GM12878 (cell line): ENCODE measurements at regions not wholly inside any gene's neighbourhood (a gene's known extent, or its start where the extent isn't known, plus 50 kb on each side); places are given as distances from the start of the nearest gene placed in this dataset.

ENCODE experiments used
- ATAC-seq: fragments of 200-7000 bp; cut with Tn5 transposase; 3 replicates; pipeline ENCODE4 v1.9.1; 2020; ENCODE audit warnings: mild to moderate bottlenecking, moderate library complexity
- BruUV-seq: library from RNA; stranded (reverse); fragments of 400-500 nt; replicated peaks from 2 replicates; lab custom pipeline; 2021; lab: Mats Ljungman, UMichigan
- CTCF ChIA-PET: fragments of 300-600 bp; sonication (Branson Sonifier 250); formaldehyde crosslinking; extraction: SDS; loops from one replicate; lab custom pipeline; 2021; ENCODE audit warnings: inconsistent platforms; lab: Yijun Ruan, JAX
- POLR2A ChIA-PET: fragments of 350-600 bp; formaldehyde crosslinking; extraction: SDS; loops from one replicate; lab custom pipeline; 2021; ENCODE audit warnings: inconsistent platforms; lab: Charles Lee
- RAD21 ChIA-PET: fragments of 300-600 bp; sonication (Branson Sonifier 250); formaldehyde crosslinking; loops from one replicate; lab custom pipeline; 2023; ENCODE audit warnings: antibody characterized with exemption; ENCODE audit not compliant: unreplicated experiment; lab: Charles Lee
- SMC1A ChIA-PET: fragments of 300-600 bp; sonication (Branson Sonifier 250); formaldehyde crosslinking; loops from one replicate; lab custom pipeline; 2023; ENCODE audit not compliant: unreplicated experiment, uncharacterized antibody; lab: Charles Lee
- DNase-seq: peaks from one replicate; pipeline ENCODE4 v3.0.0-alpha.2; 2011; ENCODE audit warnings: low read depth, low spot score
- FAIRE-seq: peaks from 3 replicates; lab custom pipeline; 2011; peaks lifted over from hg19 to GRCh38; lab: Jason Lieb, UNC
- H2AFZ ChIP-seq: 2 replicates; pipeline ENCODE4 v1.6.0; 2011; ENCODE audit warnings: low read depth, low read length, control low read depth; ENCODE audit not compliant: control insufficient read depth
- H3K27ac ChIP-seq: 2 replicates; pipeline ENCODE4 v1.5.1; 2011; ENCODE audit warnings: control low read depth; ENCODE audit not compliant: control insufficient read depth, insufficient read depth
- H3K27me3 ChIP-seq, 2 experiments: replicated peaks in 1 of 2; 2 replicates each; pipeline versions ENCODE4 v1.6.0 to v1.6.1; 2011; ENCODE audit warnings: low read length in 1 of 2; ENCODE audit not compliant: control insufficient read depth in 2 of 2, insufficient read depth in 2 of 2
- H3K36me3 ChIP-seq, 2 experiments: 2 replicates each; pipeline ENCODE4 v1.5.1; 2011; ENCODE audit warnings: low read length in 1 of 2; ENCODE audit not compliant: control insufficient read depth in 2 of 2, insufficient read depth in 2 of 2
- H3K4me1 ChIP-seq: 2 replicates; pipeline ENCODE4 v1.6.1; 2011; ENCODE audit warnings: mild to moderate bottlenecking, low read length, moderate library complexity, mixed read lengths; ENCODE audit not compliant: control insufficient read depth, insufficient read depth
- H3K4me2 ChIP-seq: 2 replicates; pipeline ENCODE4 v1.6.0; 2011; ENCODE audit warnings: control low read depth; ENCODE audit not compliant: control insufficient read depth, insufficient read depth
- H3K4me3 ChIP-seq: fragments of 200-600 bp; sonication (generic); 2 replicates; pipeline ENCODE4 v1.5.1; 2016
- H3K79me2 ChIP-seq: 2 replicates; pipeline ENCODE4 v1.6.0; 2011; ENCODE audit warnings: low read length; ENCODE audit not compliant: control insufficient read depth, insufficient read depth
- H3K9ac ChIP-seq: 2 replicates; pipeline ENCODE4 v1.8.0; 2011; ENCODE audit warnings: low read length, control low read depth, mixed read lengths; ENCODE audit not compliant: control insufficient read depth, insufficient read depth
- H3K9me3 ChIP-seq: replicated peaks from 3 replicates; pipeline ENCODE4 v1.5.1; 2011; ENCODE audit warnings: mild to moderate bottlenecking, low read length; ENCODE audit not compliant: control insufficient read depth, insufficient read depth
- H4K20me1 ChIP-seq: 2 replicates; pipeline ENCODE4 v1.6.0; 2011; ENCODE audit not compliant: control insufficient read depth, insufficient read depth
- ESRRA ChIP-seq: IDR thresholded peaks from 2 replicates; pipeline ENCODE4 v1.6.1; 2012; ENCODE audit warnings: mild to moderate bottlenecking, low read length, improper control_type of control experiment
- NFYB ChIP-seq: IDR thresholded peaks from 2 replicates; pipeline ENCODE4 v1.6.1; 2011; ENCODE audit warnings: low read depth, mild to moderate bottlenecking, low read length, improper control_type of control experiment, moderate library complexity; ENCODE audit not compliant: insufficient read depth
- WRNIP1 ChIP-seq: IDR thresholded peaks from 2 replicates; pipeline ENCODE4 v1.6.1; 2011; ENCODE audit warnings: low read depth, low read length, improper control_type of control experiment, borderline replicate concordance
- WGBS: methylation state at CpG from one replicate; pipeline ENCODE4 v1.1.6; 2016; ENCODE audit warnings: low lambda C conversion rate; ENCODE audit not compliant: insufficient replicate concordance, insufficient coverage; ENCODE audit errors: missing lambda C conversion rate; 5-methylcytosine and 5-hydroxymethylcytosine counted together
- in situ Hi-C: fragments of 300-500 bp; cut with MboI; formaldehyde crosslinking; loops from 9 replicates; pipeline ENCODE4 v1.14.3; 2018; ENCODE audit warnings: mixed read lengths
- intact Hi-C: fragments of 100-400 bp; cut with micrococcal nuclease; formaldehyde crosslinking; loops from one replicate; pipeline ENCODE4 v1.14.2; 2022; ENCODE audit not compliant: unreplicated experiment
- TF ChIP-seq, protein P1 (sequence below): IDR thresholded peaks from 2 replicates; pipeline ENCODE4 v1.6.1; 2012; ENCODE audit warnings: low read depth, low read length, improper control_type of control experiment

GRCh38 chr4:36614011-36614410 lies 332.6 kb downstream of the DTHD1 start:
- no peak for FAIRE-seq
- peaks cover 1% of the 10 kb centered on the region; the same call in 2 of the 3 replicates for H3K9me3 ChIP-seq
- no peak overlapping the region for H3K9ac ChIP-seq
- ChIA-PET CTCF (no interaction called here), POLR2A (no interaction called here), RAD21 (no interaction called here), SMC1A (no interaction called here)
- H3K27ac ChIP-seq, result no peak overlapping the region
- H3K79me2 ChIP-seq, result no peaks in the 10 kb centered on the region
- no peak for ATAC-seq
- H3K36me3 ChIP-seq, result no peaks in the 10 kb centered on the region
- H3K27me3 ChIP-seq, result no peaks in the 10 kb centered on the region
- no peaks in the 10 kb centered on the region for H3K4me1 ChIP-seq
- no peak overlapping the region for H3K4me2 ChIP-seq
- intact Hi-C loops (no loop called here), in situ Hi-C loops (no loop called here)
- H3K4me3 ChIP-seq, result no peak overlapping the region
- BruUV-seq, result no TSS peak
- WGBS, result 71% methylated on average over 3 of the region's 3 CpGs
- no peak overlapping the region for H2AFZ ChIP-seq
- H4K20me1 ChIP-seq, result no peaks in the 10 kb centered on the region
- no peak for TF ChIP-seq ESRRA
- DNase-seq, result no peak

- H3K27ac ChIP-seq, result no peak overlapping the region
- no peak overlapping the region for H2AFZ ChIP-seq
- H4K20me1 ChIP-seq, result no peaks in the 10 kb centered on the region
- no peaks in the 10 kb centered on the region for H3K27me3 ChIP-seq
- ChIA-PET SMC1A (interaction anchor here (0.6 to 0.9 kb wide), 2 partner anchors 9 to 55 kb away, joined by 3 to 5 read pairs; no protein-coding TSS in a partner anchor), CTCF (interaction anchor here (0.7 kb wide), 1 partner anchor 381 kb away, joined by 4 read pairs; no protein-coding TSS in a partner anchor), POLR2A (no interaction called here), RAD21 (no interaction called here)
- no peak for DNase-seq
- H3K79me2 ChIP-seq, result no peaks in the 10 kb centered on the region
- no peak overlapping the region for H3K4me3 ChIP-seq
- BruUV-seq, result no TSS peak
- H3K9ac ChIP-seq, result no peak overlapping the region
- FAIRE-seq, result no peak
- 9% methylated on average over 1 of the region's 1 CpG for WGBS
- H3K36me3 ChIP-seq, result no peaks in the 10 kb centered on the region
- in situ Hi-C loops, result no loop called here
- H3K9me3 ChIP-seq, result no peaks in the 10 kb centered on the region
- H3K4me1 ChIP-seq, result no peaks in the 10 kb centered on the region
- ATAC-seq, result no peak
- intact Hi-C loops, result no loop called here
- TF ChIP-seq WRNIP1, result no peak
- TF ChIP-seq ESRRA, result no peak
- TF ChIP-seq NFYB, result no peak
- TF ChIP-seq, protein P1, sequence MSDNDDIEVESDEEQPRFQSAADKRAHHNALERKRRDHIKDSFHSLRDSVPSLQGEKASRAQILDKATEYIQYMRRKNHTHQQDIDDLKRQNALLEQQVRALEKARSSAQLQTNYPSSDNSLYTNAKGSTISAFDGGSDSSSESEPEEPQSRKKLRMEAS, result no peak
- no peak overlapping the region for H3K4me2 ChIP-seq
Measured at GRCh38 chr4:36618102-36618501, 336.7 kb downstream of the DTHD1 start.
